Spleen (tissue), 7 donors: ENCODE measurements at regions not wholly inside any gene's neighbourhood (a gene's known extent, or its start where the extent isn't known, plus 50 kb on each side); places are given as distances from the start of the nearest gene placed in this dataset.

ENCODE experiments used
- POLR2A ChIP-seq, 3 donors: fragments of 450-650 bp; IDR thresholded peaks; one replicate each; pipeline ENCODE4 v1.5.1; 2017; ENCODE audit warnings: antibody characterized with exemption in 3 of 3, mild to moderate bottlenecking in 1 of 3
- POLR2AphosphoS5 ChIP-seq, 3 donors: sonication (generic); formaldehyde crosslinking; IDR thresholded peaks; one replicate each; pipeline ENCODE4 v1.5.1; 2017; ENCODE audit warnings: antibody characterized with exemption in 3 of 3
- TF ChIP-seq, protein P1 (sequence below), 11 experiments: fragments of 200-600 bp in 7 of 11; fragments of 450-650 bp in 4 of 11; sonication (generic) in 4 of 11; IDR thresholded peaks in 8 of 11; conservative IDR thresholded peaks in 3 of 11; 1 replicate in 7 of 11; 2 replicates in 4 of 11; pipeline versions ENCODE4 v1.4.0 to v1.8.0; 2016 to 2021; ENCODE audit warnings: antibody characterized with exemption in 11 of 11, inconsistent platforms in 4 of 11, mild to moderate bottlenecking in 1 of 11
- donor health status: DM: no; HTN: no; CAD: no; lungs with moderate emphysema.
- donor health status: DM: no; HTN: no; CAD: no.
- donor health status: DM: no; HTN: no; CAD: no.

DNA sequence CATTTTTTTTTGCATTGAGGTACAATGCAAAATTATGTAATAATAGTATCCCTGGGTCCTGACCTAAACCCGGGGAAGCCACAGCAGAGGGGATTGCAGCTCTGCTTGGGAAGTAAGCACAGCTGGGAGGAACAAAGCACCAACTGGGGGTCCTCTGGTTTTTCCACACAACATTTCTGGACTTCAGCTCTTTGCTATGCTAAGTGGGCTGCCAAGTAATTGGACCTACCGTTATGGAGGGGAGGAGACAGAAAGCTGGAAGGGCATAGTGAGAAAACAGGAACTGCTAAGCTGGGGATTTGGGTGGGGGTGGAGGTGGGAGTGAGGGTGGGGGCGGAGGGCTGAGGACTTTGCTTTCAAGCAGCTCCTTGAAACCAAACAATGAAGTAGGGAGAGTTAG is 183.3 kb downstream of the ZIC3 start:
- no peak for TF ChIP-seq POLR2AphosphoS5 (IDR thresholded peaks at IDR 0.05)
- TF ChIP-seq, protein P1, sequence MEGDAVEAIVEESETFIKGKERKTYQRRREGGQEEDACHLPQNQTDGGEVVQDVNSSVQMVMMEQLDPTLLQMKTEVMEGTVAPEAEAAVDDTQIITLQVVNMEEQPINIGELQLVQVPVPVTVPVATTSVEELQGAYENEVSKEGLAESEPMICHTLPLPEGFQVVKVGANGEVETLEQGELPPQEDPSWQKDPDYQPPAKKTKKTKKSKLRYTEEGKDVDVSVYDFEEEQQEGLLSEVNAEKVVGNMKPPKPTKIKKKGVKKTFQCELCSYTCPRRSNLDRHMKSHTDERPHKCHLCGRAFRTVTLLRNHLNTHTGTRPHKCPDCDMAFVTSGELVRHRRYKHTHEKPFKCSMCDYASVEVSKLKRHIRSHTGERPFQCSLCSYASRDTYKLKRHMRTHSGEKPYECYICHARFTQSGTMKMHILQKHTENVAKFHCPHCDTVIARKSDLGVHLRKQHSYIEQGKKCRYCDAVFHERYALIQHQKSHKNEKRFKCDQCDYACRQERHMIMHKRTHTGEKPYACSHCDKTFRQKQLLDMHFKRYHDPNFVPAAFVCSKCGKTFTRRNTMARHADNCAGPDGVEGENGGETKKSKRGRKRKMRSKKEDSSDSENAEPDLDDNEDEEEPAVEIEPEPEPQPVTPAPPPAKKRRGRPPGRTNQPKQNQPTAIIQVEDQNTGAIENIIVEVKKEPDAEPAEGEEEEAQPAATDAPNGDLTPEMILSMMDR (IDR thresholded peaks at IDR 0.05 in 8 of 11, conservative IDR thresholded peaks at IDR 0.05 in 3 of 11): no peak
- no peak for TF ChIP-seq POLR2A (IDR thresholded peaks at IDR 0.05)
